HCT116 (cell line): ENCODE measurements at regions not wholly inside any gene's neighbourhood (a gene's known extent, or its start where the extent isn't known, plus 50 kb on each side); places are given as distances from the start of the nearest gene placed in this dataset.

Experiments used
- ATAC-seq: fragments of 200-7000 bp; cut with Tn5 transposase; 2 replicates; pipeline ENCODE4 v1.9.1; 2020; ENCODE audit warnings: mild to moderate bottlenecking, moderate library complexity
- BruUV-seq: library from RNA; stranded (reverse); fragments of 400-500 nt; replicated peaks from 2 replicates; lab custom pipeline; 2021; lab: Mats Ljungman, UMichigan
- CTCF ChIA-PET: fragments of 300-600 bp; sonication (Branson Sonifier 250); formaldehyde crosslinking; loops from one replicate; lab custom pipeline; 2021; ENCODE audit warnings: antibody characterized with exemption; lab: Charles Lee
- POLR2A ChIA-PET: fragments of 300-600, 350-600 bp; sonication (Branson Sonifier 250); formaldehyde crosslinking; loops from one replicate; lab custom pipeline; 2021; ENCODE audit warnings: antibody characterized with exemption; lab: Charles Lee
- RAD21 ChIA-PET, 2 experiments: fragments of 300-600 bp; sonication (Branson Sonifier 250); formaldehyde crosslinking; loops; one replicate each; lab custom pipeline; 2023; ENCODE audit warnings: low total read pairs in 2 of 2; ENCODE audit not compliant: uncharacterized antibody in 2 of 2, unreplicated experiment in 2 of 2, low non-redundant PET in 1 of 2; lab: Charles Lee
- DNase-seq: peaks from one replicate; pipeline ENCODE4 v3.0.0-alpha.2; 2010; ENCODE audit warnings: low read depth, low spot score
- H2AFZ ChIP-seq: fragments of 200-600 bp; shearing (Covaris generic), sonication (generic); 2 replicates; pipeline ENCODE4 v1.6.1; 2017; ENCODE audit warnings: low read depth, mixed run types, mixed read lengths, antibody characterized with exemption, low read length; ENCODE audit not compliant: poor library complexity, severe bottlenecking
- H3K27ac ChIP-seq: 2 replicates; pipeline ENCODE4 v1.5.1; 2012; ENCODE audit warnings: low read depth, low read length
- H3K27me3 ChIP-seq: fragments of 200-600 bp; sonication (generic); 2 replicates; pipeline ENCODE4 v1.6.1; 2016; ENCODE audit warnings: mixed run types, low read length, mixed read lengths; ENCODE audit not compliant: insufficient read depth
- H3K36me3 ChIP-seq, 2 experiments: fragments of 200-500 bp in 1 of 2; fragments of 200-600 bp in 1 of 2; sonication (Bioruptor generic) in 1 of 2; sonication (generic) in 1 of 2; 2 replicates each; pipeline versions ENCODE4 v1.5.1 to v1.6.1; 2014 to 2016; ENCODE audit warnings: low read length in 2 of 2, inconsistent platforms in 1 of 2, mixed read lengths in 1 of 2, mixed run types in 1 of 2; ENCODE audit not compliant: insufficient read depth in 2 of 2, control insufficient read depth in 1 of 2
- H3K4me1 ChIP-seq, 2 experiments: fragments of 200-600 bp in 1 of 2; sonication (generic) in 1 of 2; 2 replicates each; pipeline versions ENCODE4 v1.5.1 to v1.6.1; 2012 to 2017; ENCODE audit warnings: low read length in 2 of 2, inconsistent platforms in 1 of 2, mild to moderate bottlenecking in 1 of 2, mixed read lengths in 1 of 2, mixed run types in 1 of 2, moderate library complexity in 1 of 2; ENCODE audit not compliant: insufficient read depth in 2 of 2, control insufficient read depth in 1 of 2
- H3K4me2 ChIP-seq: fragments of 200-600 bp; sonication (generic); 2 replicates; pipeline ENCODE4 v1.6.1; 2017; ENCODE audit warnings: mixed run types, low read length, mixed read lengths
- H3K4me3 ChIP-seq, 2 experiments: fragments of 200-600 bp in 1 of 2; sonication (generic) in 1 of 2; replicated peaks in 1 of 2; 2 replicates each; pipeline ENCODE4 v1.5.1; 2011 to 2016; ENCODE audit warnings: low read length in 2 of 2, control low read depth in 1 of 2, low read depth in 1 of 2, mild to moderate bottlenecking in 1 of 2, mixed read lengths in 1 of 2, mixed run types in 1 of 2
- H3K79me2 ChIP-seq: fragments of 200-600 bp; sonication (generic); 2 replicates; pipeline ENCODE4 v1.6.1; 2017; ENCODE audit warnings: mild to moderate bottlenecking, mixed run types, low read length, moderate library complexity, mixed read lengths; ENCODE audit not compliant: insufficient read depth
- H3K9ac ChIP-seq: fragments of 200-600 bp; sonication (generic); 2 replicates; pipeline ENCODE4 v1.6.1; 2016; ENCODE audit warnings: low read length, mixed read lengths
- H3K9me2 ChIP-seq: fragments of 200-600 bp; sonication (generic), shearing (Covaris generic); 2 replicates; pipeline ENCODE4 v1.6.1; 2017; ENCODE audit warnings: mixed run types, mild to moderate bottlenecking, moderate library complexity; ENCODE audit not compliant: insufficient read depth
- H3K9me3 ChIP-seq, 2 experiments: fragments of 200-500 bp in 1 of 2; fragments of 200-600 bp in 1 of 2; sonication (Bioruptor generic) in 1 of 2; sonication (generic) in 1 of 2; 2 replicates each; pipeline ENCODE4 v1.6.1; 2014 to 2017; ENCODE audit warnings: low read length in 2 of 2, mixed read lengths in 2 of 2, inconsistent platforms in 1 of 2, low read depth in 1 of 2, mild to moderate bottlenecking in 1 of 2, mixed run types in 1 of 2, moderate library complexity in 1 of 2; ENCODE audit not compliant: control insufficient read depth in 1 of 2, insufficient read depth in 1 of 2
- H4K20me1 ChIP-seq: fragments of 200-600 bp; sonication (generic), shearing (Covaris generic); 2 replicates; pipeline ENCODE4 v1.6.1; 2017; ENCODE audit warnings: mixed run types, mild to moderate bottlenecking, moderate library complexity; ENCODE audit not compliant: insufficient read depth
- CBX3 ChIP-seq: IDR thresholded peaks from 2 replicates; pipeline ENCODE4 v1.6.1; 2012; ENCODE audit warnings: low read depth
- CEBPB ChIP-seq: IDR thresholded peaks from 2 replicates; pipeline ENCODE4 v1.6.1; 2012; ENCODE audit warnings: low read depth
- EGR1 ChIP-seq: IDR thresholded peaks from 2 replicates; pipeline ENCODE4 v1.6.1; 2012; ENCODE audit warnings: low read depth
- ELF1 ChIP-seq: IDR thresholded peaks from 2 replicates; pipeline ENCODE4 v1.6.1; 2012; ENCODE audit warnings: low read depth, borderline replicate concordance
- EZH2 ChIP-seq: fragments of 200-600 bp; sonication (generic); IDR thresholded peaks from 2 replicates; pipeline ENCODE4 v1.6.1; 2017; ENCODE audit warnings: antibody characterized with exemption, mixed run types
- EZH2phosphoT487 ChIP-seq: fragments of 200-600 bp; IDR thresholded peaks from 2 replicates; pipeline ENCODE4 v1.6.1; 2018; ENCODE audit warnings: antibody characterized with exemption, borderline replicate concordance
- FOSL1 ChIP-seq: IDR thresholded peaks from 2 replicates; pipeline ENCODE4 v1.6.1; 2012; ENCODE audit warnings: low read depth
- JUND ChIP-seq: IDR thresholded peaks from 2 replicates; pipeline ENCODE4 v1.6.1; 2012
- POLR2A ChIP-seq: IDR thresholded peaks from 2 replicates; pipeline ENCODE4 v1.7.0; 2011; ENCODE audit warnings: borderline replicate concordance; ENCODE audit not compliant: insufficient read depth, insufficient read length; ENCODE audit errors: extremely low read depth
- POLR2AphosphoS5 ChIP-seq: IDR thresholded peaks from 2 replicates; pipeline ENCODE4 v1.6.1; 2011; ENCODE audit warnings: mild to moderate bottlenecking, low read depth, low read length, moderate library complexity
- REST ChIP-seq: IDR thresholded peaks from 2 replicates; pipeline ENCODE4 v1.6.1; 2012; ENCODE audit warnings: low read depth
- SP1 ChIP-seq: IDR thresholded peaks from 2 replicates; pipeline ENCODE4 v1.6.1; 2012; ENCODE audit warnings: low read depth
- TCF7L2 ChIP-seq: IDR thresholded peaks from 2 replicates; pipeline ENCODE4 v1.7.0; 2011; ENCODE audit warnings: borderline replicate concordance, inconsistent platforms; ENCODE audit not compliant: insufficient read depth, insufficient read length; ENCODE audit errors: extremely low read depth
- YY1 ChIP-seq: IDR thresholded peaks from 2 replicates; pipeline ENCODE4 v1.6.1; 2011; ENCODE audit warnings: low read length, low read depth, moderate library complexity, mild to moderate bottlenecking; ENCODE audit not compliant: insufficient replicate concordance; ENCODE audit errors: extremely low read depth
- ZFX ChIP-seq: fragments of 450-650 bp; IDR thresholded peaks from 2 replicates; pipeline ENCODE4 v1.6.1; 2017
- ZNF274 ChIP-seq: fragments of 200-500 bp; sonication (Bioruptor generic); IDR thresholded peaks from 2 replicates; pipeline ENCODE4 v1.6.1; 2014; ENCODE audit warnings: mild to moderate bottlenecking, low read depth, low read length, inconsistent platforms
- intact Hi-C: fragments of 100-400 bp; cut with micrococcal nuclease; formaldehyde crosslinking; loops from 2 replicates; pipeline ENCODE4 v1.10.0; 2022

DNA sequence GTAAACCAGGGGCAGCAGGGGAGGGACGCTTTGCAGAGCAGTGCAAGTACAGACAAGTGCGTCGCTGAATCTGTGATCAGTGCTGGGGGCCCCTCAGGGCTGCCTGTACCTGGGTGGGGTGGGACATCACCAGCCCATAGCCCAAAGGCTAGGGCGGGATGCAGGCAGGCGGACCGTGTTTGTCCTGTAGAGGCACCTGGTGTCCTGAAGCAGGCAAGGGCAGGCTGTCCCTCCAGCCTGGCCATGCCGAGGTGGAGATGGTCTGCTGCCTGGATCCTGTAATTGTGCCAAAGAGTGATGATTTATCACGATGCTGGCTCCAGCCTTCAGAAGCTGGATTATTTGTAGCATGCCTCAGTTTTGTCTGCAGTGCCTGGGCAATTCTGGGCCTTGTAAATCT is 137.9 kb upstream of the GSE1 start:
- H4K20me1 ChIP-seq = no peaks in the 10 kb centered on the region
- TF ChIP-seq ELF1 (no peak), FOSL1 (no peak), JUND (no peak)
- H3K79me2 ChIP-seq = no peaks in the 10 kb centered on the region
- no peak overlapping the region for H3K4me3 ChIP-seq
- no peaks in the 10 kb centered on the region for H3K9me2 ChIP-seq
- BruUV-seq = no TSS peak
- ChIA-PET RAD21 (no interaction called here), CTCF (interaction anchor here (1.8 kb wide), 1 partner anchor 16 kb away, joined by 5 read pairs; no protein-coding TSS in a partner anchor), POLR2A (no interaction called here)
- no peak overlapping the region for H3K4me2 ChIP-seq
- H3K9ac ChIP-seq = no peak overlapping the region; the same call in 1 of the 2 replicates
- no peak overlapping the region for H3K27ac ChIP-seq
- peaks cover 15 to 17% of the 10 kb centered on the region in 2 experiments for H3K4me1 ChIP-seq
- no peaks in the 10 kb centered on the region for H3K36me3 ChIP-seq
- intact Hi-C loops = no loop called here
- no peaks in the 10 kb centered on the region for H3K27me3 ChIP-seq
- no peak overlapping the region for H2AFZ ChIP-seq
- DNase-seq (no peak), ATAC-seq (no peak)
- no peaks in the 10 kb centered on the region for H3K9me3 ChIP-seq

DNA sequence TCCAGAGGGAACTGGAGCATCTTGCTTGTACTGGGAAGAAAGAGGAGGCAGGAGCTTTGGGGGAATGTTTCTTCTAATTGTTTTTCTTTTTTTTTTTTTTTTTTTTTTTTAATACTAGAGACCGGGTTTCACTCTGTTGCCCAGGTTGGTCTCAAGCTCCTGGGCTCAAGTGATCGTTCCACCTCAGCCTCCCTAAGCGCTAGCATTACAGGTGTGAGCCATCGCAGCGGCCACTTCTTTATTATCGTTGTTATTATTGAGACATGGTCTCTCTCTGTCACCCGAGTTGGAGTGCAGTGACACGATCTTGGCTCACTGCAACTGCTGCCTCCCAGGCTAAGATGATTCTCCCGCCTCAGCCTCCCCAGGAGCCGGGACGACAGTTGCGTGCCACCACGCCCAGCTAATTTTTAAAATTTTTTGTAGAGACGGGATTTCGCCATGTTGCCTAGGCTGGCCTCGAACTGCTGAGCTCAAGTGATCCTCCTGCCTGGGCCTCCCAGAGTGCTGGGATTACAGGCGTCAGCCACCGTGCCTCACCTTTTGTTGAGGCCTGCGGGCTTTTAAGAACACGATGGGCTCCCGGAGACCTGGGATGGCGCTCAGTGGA is 137.3 kb upstream of the GSE1 start:
- H3K4me2 ChIP-seq = no peak overlapping the region
- H3K9ac ChIP-seq = no peak overlapping the region
- no peaks in the 10 kb centered on the region for H3K79me2 ChIP-seq
- RAD21 ChIA-PET = interaction anchor here in 1 of 2 experiments (1.1 kb wide), 1 partner anchor 30 kb away, joined by 5 read pairs; no protein-coding TSS in a partner anchor
- H3K9me3 ChIP-seq = no peaks in the 10 kb centered on the region
- intact Hi-C loops = no loop called here
- POLR2A ChIA-PET = no interaction called here
- H3K9me2 ChIP-seq = no peaks in the 10 kb centered on the region
- H3K36me3 ChIP-seq = no peaks in the 10 kb centered on the region
- CTCF ChIA-PET = interaction anchor here (1.0 to 1.8 kb wide), 2 partner anchors 15 to 140 kb away, joined by 3 to 5 read pairs; no protein-coding TSS in a partner anchor
- no TSS peak for BruUV-seq
- no peak overlapping the region for H3K27ac ChIP-seq
- no peak for DNase-seq
- no peaks in the 10 kb centered on the region for H3K27me3 ChIP-seq
- H2AFZ ChIP-seq = no peak overlapping the region
- no peak overlapping the region for H3K4me3 ChIP-seq
- no peak for ATAC-seq
- H3K4me1 ChIP-seq = peaks cover 15 to 17% of the 10 kb centered on the region in 2 experiments
- H4K20me1 ChIP-seq = no peaks in the 10 kb centered on the region
- TF ChIP-seq CBX3 (no peak), ZFX (no peak), YY1 (no peak), EZH2 (no peak), SP1 (no peak), JUND (no peak), EGR1 (no peak), REST (no peak), CEBPB (no peak), EZH2phosphoT487 (no peak), ELF1 (no peak), POLR2AphosphoS5 (no peak), ZNF274 (no peak), TCF7L2 (no peak), POLR2A (no peak)
